Neural cell (in vitro differentiated cells): ENCODE measurements at regions not wholly inside any gene's neighbourhood (a gene's known extent, or its start where the extent isn't known, plus 50 kb on each side); places are given as distances from the start of the nearest gene placed in this dataset.

Experiments
- H2AFZ ChIP-seq: fragments of 200-600, 300-800 bp; sonication (generic), shearing (Covaris generic); 2 replicates; pipeline ENCODE4 v1.6.0; 2014; ENCODE audit warnings: low read depth, mild to moderate bottlenecking, antibody characterized with exemption, low read length, moderate library complexity
- H3F3A ChIP-seq: fragments of 200-600 bp; shearing (Covaris generic); 2 replicates; pipeline ENCODE4 v1.6.1; 2016; ENCODE audit warnings: mild to moderate bottlenecking, moderate library complexity, mixed read lengths, antibody characterized with exemption, low read length; ENCODE audit not compliant: insufficient read depth, poor library complexity, severe bottlenecking
- H3K27ac ChIP-seq: fragments of 200-600, 300-800 bp; sonication (generic), shearing (Covaris generic); 2 replicates; pipeline ENCODE4 v1.5.1; 2014; ENCODE audit warnings: mild to moderate bottlenecking, low read length, moderate library complexity
- H3K27me3 ChIP-seq: fragments of 300-800, 200-600 bp; sonication (generic), shearing (Covaris generic); 2 replicates; pipeline ENCODE4 v1.6.0; 2014; ENCODE audit warnings: mild to moderate bottlenecking, low read depth, low read length, moderate library complexity; ENCODE audit not compliant: insufficient read depth
- H3K36me3 ChIP-seq: fragments of 300-800, 200-600 bp; sonication (generic), shearing (Covaris generic); 2 replicates; pipeline ENCODE4 v1.5.1; 2014; ENCODE audit warnings: mild to moderate bottlenecking, antibody characterized with exemption, low read length, moderate library complexity; ENCODE audit not compliant: insufficient read depth
- H3K4me2 ChIP-seq: fragments of 300-800, 200-600 bp; sonication (generic), shearing (Covaris generic); 2 replicates; pipeline ENCODE4 v1.6.0; 2014; ENCODE audit warnings: mild to moderate bottlenecking, low read length
- H3K4me3 ChIP-seq: fragments of 300-800, 200-600 bp; sonication (generic), shearing (Covaris generic); 2 replicates; pipeline ENCODE4 v1.5.1; 2014; ENCODE audit warnings: mild to moderate bottlenecking, low read length, moderate library complexity
- H3K79me2 ChIP-seq: fragments of 200-600 bp; shearing (Covaris generic); replicated peaks from 2 replicates; pipeline ENCODE4 v1.6.0; 2014; ENCODE audit warnings: mild to moderate bottlenecking, low read length, moderate library complexity; ENCODE audit not compliant: insufficient read depth
- H3K9ac ChIP-seq: fragments of 300-800, 200-600 bp; sonication (generic), shearing (Covaris generic); 2 replicates; pipeline ENCODE4 v1.6.1; 2016; ENCODE audit warnings: mild to moderate bottlenecking, low read length, mixed read lengths
- H3K9me2 ChIP-seq: fragments of 200-600 bp; shearing (Covaris generic); 2 replicates; pipeline ENCODE4 v1.6.1; 2016; ENCODE audit warnings: mild to moderate bottlenecking, low read length, mixed read lengths; ENCODE audit not compliant: insufficient read depth
- H3K9me3 ChIP-seq: fragments of 200-600, 300-800 bp; sonication (generic), shearing (Covaris generic); 2 replicates; pipeline ENCODE4 v1.6.1; 2016; ENCODE audit warnings: mild to moderate bottlenecking, mixed run types, low read length, moderate library complexity, mixed read lengths
- H4K20me1 ChIP-seq: fragments of 200-600 bp; shearing (Covaris generic); 2 replicates; pipeline ENCODE4 v1.6.1; 2016; ENCODE audit warnings: mild to moderate bottlenecking, mixed run types; ENCODE audit not compliant: insufficient read depth
- EP300 ChIP-seq: fragments of 450-650 bp; conservative IDR thresholded peaks from 2 replicates; pipeline ENCODE4 v1.6.1; 2014; ENCODE audit warnings: antibody characterized with exemption, mild to moderate bottlenecking, moderate library complexity; ENCODE audit not compliant: poor library complexity, severe bottlenecking
- EZH2 ChIP-seq: fragments of 200-600, 300-800 bp; shearing (Covaris generic), sonication (generic); IDR thresholded peaks from 2 replicates; pipeline ENCODE4 v1.6.1; 2014; ENCODE audit warnings: antibody characterized with exemption, low read length, borderline replicate concordance, mild to moderate bottlenecking; ENCODE audit not compliant: insufficient read depth, poor library complexity, severe bottlenecking
- MXI1 ChIP-seq: fragments of 450-650 bp; conservative IDR thresholded peaks from 2 replicates; pipeline ENCODE4 v1.6.1; 2014; ENCODE audit warnings: antibody characterized with exemption, mild to moderate bottlenecking; ENCODE audit not compliant: poor library complexity, severe bottlenecking
- POLR2AphosphoS5 ChIP-seq: IDR thresholded peaks from 2 replicates; pipeline ENCODE4 v1.6.1; 2012
- RAD21 ChIP-seq: fragments of 450-650 bp; conservative IDR thresholded peaks from 2 replicates; pipeline ENCODE4 v1.6.1; 2014; ENCODE audit warnings: antibody characterized with exemption, mild to moderate bottlenecking, moderate library complexity
- SMC3 ChIP-seq: fragments of 450-650 bp; conservative IDR thresholded peaks from 2 replicates; pipeline ENCODE4 v1.6.1; 2014; ENCODE audit warnings: antibody characterized with exemption, mild to moderate bottlenecking, moderate library complexity; ENCODE audit not compliant: poor library complexity
- TAF1 ChIP-seq: IDR thresholded peaks from 2 replicates; pipeline ENCODE4 v1.6.1; 2012; ENCODE audit warnings: low read depth
- TF ChIP-seq, protein P1 (sequence below): IDR thresholded peaks from 2 replicates; pipeline ENCODE4 v1.6.1; 2012; ENCODE audit warnings: borderline replicate concordance
- TF ChIP-seq, protein P2 (sequence below): fragments of 450-650 bp; IDR thresholded peaks from 2 replicates; pipeline ENCODE4 v1.5.1; 2014; ENCODE audit warnings: antibody characterized with exemption, mild to moderate bottlenecking, moderate library complexity; ENCODE audit not compliant: poor library complexity, severe bottlenecking

DNA sequence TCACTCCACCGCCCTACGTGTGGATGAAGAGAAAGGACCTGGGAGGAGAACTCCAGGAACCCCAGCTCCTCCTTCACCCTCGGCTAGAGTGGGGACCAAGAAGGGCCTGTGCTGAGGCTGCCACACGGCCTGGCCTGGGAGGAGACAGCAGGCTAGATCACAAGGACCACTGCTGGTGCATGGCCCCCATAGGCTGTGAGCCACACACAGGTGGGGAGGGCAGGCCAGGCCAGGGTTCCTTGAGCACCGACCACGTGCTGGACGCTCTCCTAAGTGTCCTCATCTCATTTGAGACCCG is 1392.4 kb downstream of the TBC1D22A start:
- H4K20me1 ChIP-seq = no peaks in the 10 kb centered on the region
- no peaks in the 10 kb centered on the region for H3F3A ChIP-seq
- no peaks in the 10 kb centered on the region for H3K9me2 ChIP-seq
- H3K9me3 ChIP-seq = no peaks in the 10 kb centered on the region
- no peak overlapping the region for H2AFZ ChIP-seq
- H3K27ac ChIP-seq = no peak overlapping the region
- H3K36me3 ChIP-seq = no peaks in the 10 kb centered on the region
- no peak overlapping the region for H3K4me3 ChIP-seq
- no peak overlapping the region for H3K9ac ChIP-seq
- TF ChIP-seq MXI1 (no peak), POLR2AphosphoS5 (no peak), EZH2 (no peak), TAF1 (no peak)
- TF ChIP-seq, protein P1, sequence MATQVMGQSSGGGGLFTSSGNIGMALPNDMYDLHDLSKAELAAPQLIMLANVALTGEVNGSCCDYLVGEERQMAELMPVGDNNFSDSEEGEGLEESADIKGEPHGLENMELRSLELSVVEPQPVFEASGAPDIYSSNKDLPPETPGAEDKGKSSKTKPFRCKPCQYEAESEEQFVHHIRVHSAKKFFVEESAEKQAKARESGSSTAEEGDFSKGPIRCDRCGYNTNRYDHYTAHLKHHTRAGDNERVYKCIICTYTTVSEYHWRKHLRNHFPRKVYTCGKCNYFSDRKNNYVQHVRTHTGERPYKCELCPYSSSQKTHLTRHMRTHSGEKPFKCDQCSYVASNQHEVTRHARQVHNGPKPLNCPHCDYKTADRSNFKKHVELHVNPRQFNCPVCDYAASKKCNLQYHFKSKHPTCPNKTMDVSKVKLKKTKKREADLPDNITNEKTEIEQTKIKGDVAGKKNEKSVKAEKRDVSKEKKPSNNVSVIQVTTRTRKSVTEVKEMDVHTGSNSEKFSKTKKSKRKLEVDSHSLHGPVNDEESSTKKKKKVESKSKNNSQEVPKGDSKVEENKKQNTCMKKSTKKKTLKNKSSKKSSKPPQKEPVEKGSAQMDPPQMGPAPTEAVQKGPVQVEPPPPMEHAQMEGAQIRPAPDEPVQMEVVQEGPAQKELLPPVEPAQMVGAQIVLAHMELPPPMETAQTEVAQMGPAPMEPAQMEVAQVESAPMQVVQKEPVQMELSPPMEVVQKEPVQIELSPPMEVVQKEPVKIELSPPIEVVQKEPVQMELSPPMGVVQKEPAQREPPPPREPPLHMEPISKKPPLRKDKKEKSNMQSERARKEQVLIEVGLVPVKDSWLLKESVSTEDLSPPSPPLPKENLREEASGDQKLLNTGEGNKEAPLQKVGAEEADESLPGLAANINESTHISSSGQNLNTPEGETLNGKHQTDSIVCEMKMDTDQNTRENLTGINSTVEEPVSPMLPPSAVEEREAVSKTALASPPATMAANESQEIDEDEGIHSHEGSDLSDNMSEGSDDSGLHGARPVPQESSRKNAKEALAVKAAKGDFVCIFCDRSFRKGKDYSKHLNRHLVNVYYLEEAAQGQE = no peak
- H3K4me2 ChIP-seq = no peak overlapping the region
- H3K27me3 ChIP-seq = no peaks in the 10 kb centered on the region
- no peaks in the 10 kb centered on the region for H3K79me2 ChIP-seq

GRCh38 chr22:48154169-48154942 is 1391.9 kb downstream of the TBC1D22A start:
- no peak overlapping the region for H3K4me2 ChIP-seq
- no peak overlapping the region for H3K4me3 ChIP-seq
- TF ChIP-seq EZH2 (no peak), TAF1 (no peak), RAD21 (no peak), EP300 (no peak), MXI1 (no peak), POLR2AphosphoS5 (no peak), SMC3 (no peak)
- TF ChIP-seq, protein P1 = no peak
- TF ChIP-seq, protein P2, sequence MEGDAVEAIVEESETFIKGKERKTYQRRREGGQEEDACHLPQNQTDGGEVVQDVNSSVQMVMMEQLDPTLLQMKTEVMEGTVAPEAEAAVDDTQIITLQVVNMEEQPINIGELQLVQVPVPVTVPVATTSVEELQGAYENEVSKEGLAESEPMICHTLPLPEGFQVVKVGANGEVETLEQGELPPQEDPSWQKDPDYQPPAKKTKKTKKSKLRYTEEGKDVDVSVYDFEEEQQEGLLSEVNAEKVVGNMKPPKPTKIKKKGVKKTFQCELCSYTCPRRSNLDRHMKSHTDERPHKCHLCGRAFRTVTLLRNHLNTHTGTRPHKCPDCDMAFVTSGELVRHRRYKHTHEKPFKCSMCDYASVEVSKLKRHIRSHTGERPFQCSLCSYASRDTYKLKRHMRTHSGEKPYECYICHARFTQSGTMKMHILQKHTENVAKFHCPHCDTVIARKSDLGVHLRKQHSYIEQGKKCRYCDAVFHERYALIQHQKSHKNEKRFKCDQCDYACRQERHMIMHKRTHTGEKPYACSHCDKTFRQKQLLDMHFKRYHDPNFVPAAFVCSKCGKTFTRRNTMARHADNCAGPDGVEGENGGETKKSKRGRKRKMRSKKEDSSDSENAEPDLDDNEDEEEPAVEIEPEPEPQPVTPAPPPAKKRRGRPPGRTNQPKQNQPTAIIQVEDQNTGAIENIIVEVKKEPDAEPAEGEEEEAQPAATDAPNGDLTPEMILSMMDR = no peak
- H3F3A ChIP-seq = no peaks in the 10 kb centered on the region
- no peaks in the 10 kb centered on the region for H3K9me3 ChIP-seq
- H3K27me3 ChIP-seq = no peaks in the 10 kb centered on the region
- H2AFZ ChIP-seq = no peak overlapping the region
- H3K9me2 ChIP-seq = no peaks in the 10 kb centered on the region
- no peak overlapping the region for H3K27ac ChIP-seq
- H3K36me3 ChIP-seq = no peaks in the 10 kb centered on the region
- H3K9ac ChIP-seq = no peak overlapping the region
- H4K20me1 ChIP-seq = no peaks in the 10 kb centered on the region
- no peaks in the 10 kb centered on the region for H3K79me2 ChIP-seq
